PC-3 (cell line): ENCODE measurements at regions not wholly inside any gene's neighbourhood (a gene's known extent, or its start where the extent isn't known, plus 50 kb on each side); places are given as distances from the start of the nearest gene placed in this dataset.

ENCODE experiments used
- ATAC-seq: fragments of 200-7000 bp; cut with Tn5 transposase; 2 replicates; pipeline ENCODE4 v1.9.1; 2020; ENCODE audit warnings: mild to moderate bottlenecking, moderate library complexity
- BruUV-seq: library from RNA; stranded (reverse); fragments of 400-500 nt; replicated peaks from 2 replicates; lab custom pipeline; 2021; lab: Mats Ljungman, UMichigan
- CTCF ChIA-PET: fragments of 300-600 bp; sonication (Branson Sonifier 250); formaldehyde crosslinking; loops from one replicate; lab custom pipeline; 2022; ENCODE audit warnings: antibody characterized with exemption; lab: Charles Lee
- POLR2A ChIA-PET: fragments of 300-600 bp; sonication (Branson Sonifier 250); formaldehyde crosslinking; loops from one replicate; lab custom pipeline; 2022; ENCODE audit warnings: antibody characterized with exemption; ENCODE audit not compliant: unreplicated experiment; lab: Charles Lee
- DNase-seq: peaks from one replicate; pipeline ENCODE4 v3.0.0-alpha.2; 2015
- H2AFZ ChIP-seq: fragments of 300-600 bp; sonication (generic); 2 replicates; pipeline ENCODE4 v1.6.0; 2016; ENCODE audit warnings: antibody characterized with exemption, low read length
- H3F3A ChIP-seq: fragments of 300-600 bp; sonication (generic); one replicate; pipeline ENCODE4 v1.6.0; 2017; ENCODE audit warnings: antibody characterized with exemption, low read length, control low read depth, mild to moderate bottlenecking; ENCODE audit not compliant: unreplicated experiment
- H3K27ac ChIP-seq: fragments of 300-600 bp; sonication (generic); 2 replicates; pipeline ENCODE4 v1.5.1; 2016; ENCODE audit warnings: mild to moderate bottlenecking, low read length
- H3K27me3 ChIP-seq: fragments of 300-600 bp; sonication (generic); 2 replicates; pipeline ENCODE4 v1.6.1; 2016; ENCODE audit warnings: low read length, mixed read lengths
- H3K36me3 ChIP-seq: fragments of 300-600 bp; sonication (generic); 2 replicates; pipeline ENCODE4 v1.6.1; 2016; ENCODE audit warnings: low read depth, mixed run types, low read length, mixed read lengths
- H3K4me1 ChIP-seq: fragments of 300-600 bp; sonication (generic); 2 replicates; pipeline ENCODE4 v1.5.1; 2016; ENCODE audit warnings: low read length; ENCODE audit not compliant: insufficient read depth
- H3K4me2 ChIP-seq: fragments of 300-600 bp; sonication (generic); 2 replicates; pipeline ENCODE4 v1.6.0; 2016; ENCODE audit warnings: low read length
- H3K4me3 ChIP-seq: fragments of 300-600 bp; sonication (generic); 2 replicates; pipeline ENCODE4 v1.5.1; 2016; ENCODE audit warnings: mild to moderate bottlenecking, low read length, mixed read lengths
- H3K79me2 ChIP-seq: fragments of 300-600 bp; sonication (generic); 2 replicates; pipeline ENCODE4 v1.6.1; 2017; ENCODE audit warnings: low read length, mixed read lengths
- H3K9ac ChIP-seq: fragments of 300-600 bp; sonication (generic); 2 replicates; pipeline ENCODE4 v1.6.0; 2016; ENCODE audit warnings: mild to moderate bottlenecking, low read length
- H3K9me2 ChIP-seq: fragments of 300-600 bp; sonication (generic); replicated peaks from 2 replicates; pipeline ENCODE4 v1.6.1; 2016; ENCODE audit warnings: mixed run types, low read length, mixed read lengths
- H3K9me3 ChIP-seq: fragments of 300-600 bp; sonication (generic); 2 replicates; pipeline ENCODE4 v1.6.1; 2016; ENCODE audit warnings: low read length, mixed read lengths
- H4K20me1 ChIP-seq: fragments of 300-600 bp; sonication (generic); 2 replicates; pipeline ENCODE4 v1.6.1; 2016; ENCODE audit warnings: low read length, mixed read lengths
- CTCF ChIP-seq: fragments of 300-600 bp; sonication (generic); conservative IDR thresholded peaks from 2 replicates; pipeline ENCODE4 v1.5.1; 2017; ENCODE audit warnings: antibody characterized with exemption, low read depth, mild to moderate bottlenecking, low read length
- EZH2 ChIP-seq: fragments of 300-600 bp; sonication (generic); IDR thresholded peaks from one replicate; pipeline ENCODE4 v1.6.1; 2017; ENCODE audit warnings: antibody characterized with exemption, mild to moderate bottlenecking, low read length; ENCODE audit not compliant: unreplicated experiment
- EZH2phosphoT487 ChIP-seq: fragments of 300-600 bp; sonication (generic); IDR thresholded peaks from 2 replicates; pipeline ENCODE4 v1.6.1; 2018; ENCODE audit warnings: mild to moderate bottlenecking, antibody characterized with exemption, low read length, borderline replicate concordance
- intact Hi-C: fragments of 100-400 bp; cut with micrococcal nuclease; formaldehyde crosslinking; loops from 2 replicates; pipeline ENCODE4 v1.9.0; 2023

- no peaks in the 10 kb centered on the region for H3K79me2 ChIP-seq
- CTCF ChIA-PET = no interaction called here
Observed at GRCh38 chr4:89416960-89417359, 109.4 kb upstream of the GPRIN3 start.

GRCh38 chr4:89413518-89413917 lies 105.9 kb upstream of the GPRIN3 start:
- H3K4me2 ChIP-seq = no peak overlapping the region
- no peaks in the 10 kb centered on the region for H3K36me3 ChIP-seq
- H3K79me2 ChIP-seq = no peaks in the 10 kb centered on the region
- no TSS peak for BruUV-seq
- ChIA-PET CTCF (no interaction called here), POLR2A (no interaction called here)
- H3K4me3 ChIP-seq = no peak overlapping the region
- H2AFZ ChIP-seq = no peak overlapping the region
- H3K27ac ChIP-seq = no peak overlapping the region
- no peaks in the 10 kb centered on the region for H3K9me3 ChIP-seq
- H3K4me1 ChIP-seq = no peaks in the 10 kb centered on the region
- TF ChIP-seq EZH2phosphoT487 (no peak), EZH2 (no peak), CTCF (no peak)
- DNase-seq (no peak), ATAC-seq (no peak)
- no peak overlapping the region for H3K9ac ChIP-seq
- intact Hi-C loops = no loop called here
- H4K20me1 ChIP-seq = no peaks in the 10 kb centered on the region
- peaks cover 28% of the 10 kb centered on the region for H3K27me3 ChIP-seq
- no peaks in the 10 kb centered on the region for H3F3A ChIP-seq
- H3K9me2 ChIP-seq = no peaks in the 10 kb centered on the region

More at GRCh38 chr4:89416960-89417359, 109.4 kb upstream of the GPRIN3 start:
- H3K4me2 ChIP-seq = no peak overlapping the region
- peaks cover 5% of the 10 kb centered on the region; the same call in 1 of the 2 replicates for H3K27me3 ChIP-seq
- H3K9ac ChIP-seq = no peak overlapping the region
- H2AFZ ChIP-seq = no peak overlapping the region
- DNase-seq (peak; percentile 27), ATAC-seq (no peak)
- H3K27ac ChIP-seq = no peak overlapping the region
- POLR2A ChIA-PET = no interaction called here
- H3K4me1 ChIP-seq = no peaks in the 10 kb centered on the region
- intact Hi-C loops = no loop called here
- BruUV-seq = no TSS peak
- H3K4me3 ChIP-seq = no peak overlapping the region
- TF ChIP-seq CTCF = no peak
- no peak for TF ChIP-seq EZH2phosphoT487
- TF ChIP-seq EZH2 = no peak
- no peaks in the 10 kb centered on the region for H4K20me1 ChIP-seq
- no peaks in the 10 kb centered on the region for H3K9me2 ChIP-seq
- no peaks in the 10 kb centered on the region for H3K9me3 ChIP-seq
- no peaks in the 10 kb centered on the region for H3F3A ChIP-seq
- no peaks in the 10 kb centered on the region for H3K36me3 ChIP-seq

- H4K20me1 ChIP-seq = no peaks in the 10 kb centered on the region
- no peaks in the 10 kb centered on the region for H3K4me1 ChIP-seq
- no TSS peak for BruUV-seq
- no peak overlapping the region for H3K27ac ChIP-seq
- no peaks in the 10 kb centered on the region for H3K79me2 ChIP-seq
- no peaks in the 10 kb centered on the region for H3K9me2 ChIP-seq
- H3F3A ChIP-seq = no peaks in the 10 kb centered on the region
- no peak overlapping the region for H3K4me3 ChIP-seq
- ATAC-seq (no peak), DNase-seq (no peak)
- CTCF ChIA-PET = no interaction called here
- H3K4me2 ChIP-seq = no peak overlapping the region
- no peak for TF ChIP-seq EZH2phosphoT487
- no peak for TF ChIP-seq EZH2
- TF ChIP-seq CTCF = no peak
- peaks cover 34% of the 10 kb centered on the region for H3K27me3 ChIP-seq
- POLR2A ChIA-PET = no interaction called here
- no peak overlapping the region for H3K9ac ChIP-seq
- no peak overlapping the region for H2AFZ ChIP-seq
- no peaks in the 10 kb centered on the region for H3K36me3 ChIP-seq
- no peaks in the 10 kb centered on the region for H3K9me3 ChIP-seq
- intact Hi-C loops = no loop called here
Observed at GRCh38 chr4:89411539-89412309, 104.1 kb upstream of the GPRIN3 start.
